KMS-11 (cell line): ENCODE measurements at regions not wholly inside any gene's neighbourhood (a gene's known extent, or its start where the extent isn't known, plus 50 kb on each side); places are given as distances from the start of the nearest gene placed in this dataset.

Source experiments
- H2AFZ ChIP-seq: fragments of 200-600 bp; sonication (generic); 2 replicates; pipeline ENCODE4 v1.6.1; 2016; ENCODE audit warnings: antibody characterized with exemption, mixed run types, low read depth
- H3K27ac ChIP-seq: fragments of 200-600 bp; sonication (generic); 2 replicates; pipeline ENCODE4 v1.6.1; 2016; ENCODE audit warnings: mild to moderate bottlenecking, mixed run types
- H3K27me3 ChIP-seq: fragments of 200-600 bp; sonication (generic); 2 replicates; pipeline ENCODE4 v1.6.1; 2017; ENCODE audit warnings: mild to moderate bottlenecking, low read depth, mixed run types, moderate library complexity; ENCODE audit not compliant: insufficient read depth
- H3K36me3 ChIP-seq: fragments of 200-600 bp; sonication (generic); 2 replicates; pipeline ENCODE4 v1.6.1; 2017; ENCODE audit warnings: mild to moderate bottlenecking, mixed run types; ENCODE audit not compliant: insufficient read depth
- H3K4me1 ChIP-seq: fragments of 200-600 bp; sonication (generic); 2 replicates; pipeline ENCODE4 v1.6.1; 2016; ENCODE audit warnings: mild to moderate bottlenecking, low read depth, mixed run types; ENCODE audit not compliant: poor library complexity, severe bottlenecking
- H3K4me2 ChIP-seq: fragments of 200-600 bp; sonication (generic); 2 replicates; pipeline ENCODE4 v1.7.0; 2016; ENCODE audit warnings: mild to moderate bottlenecking, mixed run types
- H3K4me3 ChIP-seq: fragments of 200-600 bp; sonication (generic); IDR thresholded peaks from 2 replicates; pipeline ENCODE4 v1.6.1; 2017; ENCODE audit warnings: low read depth, low read length, mixed read lengths; ENCODE audit not compliant: insufficient read depth
- H3K79me2 ChIP-seq: fragments of 200-600 bp; sonication (generic); 2 replicates; pipeline ENCODE4 v1.6.1; 2016; ENCODE audit warnings: low read depth, mixed run types; ENCODE audit not compliant: insufficient read depth
- H3K9ac ChIP-seq: fragments of 200-600 bp; sonication (generic); 2 replicates; pipeline ENCODE4 v1.6.1; 2016; ENCODE audit warnings: mild to moderate bottlenecking, mixed run types
- H4K20me1 ChIP-seq: fragments of 200-600 bp; sonication (generic); 2 replicates; pipeline ENCODE4 v1.6.1; 2016; ENCODE audit warnings: mild to moderate bottlenecking, mixed run types; ENCODE audit not compliant: insufficient read depth
- CTCF ChIP-seq: fragments of 200-600 bp; sonication (generic); conservative IDR thresholded peaks from 2 replicates; pipeline ENCODE4 v1.6.1; 2017; ENCODE audit warnings: low read depth, mild to moderate bottlenecking, antibody characterized with exemption, low read length, moderate library complexity, mixed read lengths

DNA sequence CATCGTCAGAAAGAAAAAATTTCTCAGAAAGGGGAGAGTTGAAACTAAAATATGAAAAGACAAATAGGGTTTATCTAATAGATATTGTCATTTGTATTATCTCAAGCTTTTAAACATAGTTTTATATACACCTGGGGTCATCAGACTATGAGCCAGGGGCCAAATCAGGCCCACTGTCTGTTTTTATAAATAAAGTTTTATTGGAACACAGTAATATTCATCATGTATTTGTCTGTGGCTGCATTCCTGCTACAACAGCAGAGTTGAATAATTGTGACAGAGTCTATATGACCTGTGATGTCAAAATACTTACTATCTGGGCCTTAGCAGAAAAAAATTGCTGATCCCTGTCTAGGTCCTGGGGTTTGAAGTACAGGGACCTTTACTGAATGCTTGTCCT, 120.5 kb upstream of the RUNX1 start:
- Histone ChIP-seq H2AFZ (no peak overlapping the region), H3K9ac (no peak overlapping the region), H3K4me1 (no peaks in the 10 kb centered on the region), H3K27me3 (no peaks in the 10 kb centered on the region), H3K27ac (no peak overlapping the region), H3K4me3 (no peak overlapping the region), H3K36me3 (no peaks in the 10 kb centered on the region), H3K4me2 (no peak overlapping the region), H3K79me2 (no peaks in the 10 kb centered on the region), H4K20me1 (no peaks in the 10 kb centered on the region)
- no peak for TF ChIP-seq CTCF

DNA sequence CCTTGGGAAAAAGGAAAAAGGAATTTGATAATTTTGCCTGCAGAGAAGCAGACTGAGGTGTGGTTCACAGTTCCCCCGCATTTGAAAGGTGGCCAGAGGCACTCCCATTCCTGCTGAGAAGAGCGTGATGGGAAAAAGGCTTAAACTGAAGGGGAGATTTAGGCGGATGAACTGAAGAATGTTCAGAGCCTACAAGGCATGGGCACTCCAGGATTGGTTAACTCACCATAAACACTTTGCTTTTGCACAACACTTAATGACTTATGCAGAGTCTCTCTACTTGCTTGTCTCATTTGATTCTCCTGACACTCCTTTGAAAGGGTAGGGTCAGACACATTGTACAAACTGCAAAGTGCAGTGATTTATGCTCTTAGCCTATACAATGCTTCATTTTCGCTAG, 119.6 kb upstream of the RUNX1 start:
- Histone ChIP-seq H3K79me2 (no peaks in the 10 kb centered on the region), H2AFZ (no peak overlapping the region), H3K36me3 (no peaks in the 10 kb centered on the region), H3K4me2 (no peak overlapping the region), H3K4me1 (no peaks in the 10 kb centered on the region), H3K4me3 (no peak overlapping the region), H3K27ac (no peak overlapping the region), H3K9ac (no peak overlapping the region), H3K27me3 (no peaks in the 10 kb centered on the region), H4K20me1 (no peaks in the 10 kb centered on the region)
- TF ChIP-seq CTCF, result no peak

GRCh38 chr21:35164971-35165483, 115.9 kb upstream of the RUNX1 start:
- H3K4me2 ChIP-seq, result no peak overlapping the region
- H4K20me1 ChIP-seq, result no peaks in the 10 kb centered on the region
- H3K36me3 ChIP-seq, result no peaks in the 10 kb centered on the region
- no peaks in the 10 kb centered on the region for H3K79me2 ChIP-seq
- no peak overlapping the region for H3K27ac ChIP-seq
- no peaks in the 10 kb centered on the region for H3K4me1 ChIP-seq
- no peak overlapping the region for H3K9ac ChIP-seq
- no peak overlapping the region for H3K4me3 ChIP-seq
- no peak overlapping the region for H2AFZ ChIP-seq
- H3K27me3 ChIP-seq, result no peaks in the 10 kb centered on the region
- no peak for TF ChIP-seq CTCF

GRCh38 chr21:35164380-35164779, 115.3 kb upstream of the RUNX1 start:
- H3K79me2 ChIP-seq, result no peaks in the 10 kb centered on the region
- TF ChIP-seq CTCF, result no peak
- H3K4me3 ChIP-seq, result no peak overlapping the region
- H3K4me2 ChIP-seq, result no peak overlapping the region
- no peaks in the 10 kb centered on the region for H4K20me1 ChIP-seq
- H3K36me3 ChIP-seq, result no peaks in the 10 kb centered on the region
- H3K27me3 ChIP-seq, result no peaks in the 10 kb centered on the region
- no peaks in the 10 kb centered on the region for H3K4me1 ChIP-seq
- no peak overlapping the region for H2AFZ ChIP-seq
- H3K9ac ChIP-seq, result no peak overlapping the region
- no peak overlapping the region for H3K27ac ChIP-seq

DNA sequence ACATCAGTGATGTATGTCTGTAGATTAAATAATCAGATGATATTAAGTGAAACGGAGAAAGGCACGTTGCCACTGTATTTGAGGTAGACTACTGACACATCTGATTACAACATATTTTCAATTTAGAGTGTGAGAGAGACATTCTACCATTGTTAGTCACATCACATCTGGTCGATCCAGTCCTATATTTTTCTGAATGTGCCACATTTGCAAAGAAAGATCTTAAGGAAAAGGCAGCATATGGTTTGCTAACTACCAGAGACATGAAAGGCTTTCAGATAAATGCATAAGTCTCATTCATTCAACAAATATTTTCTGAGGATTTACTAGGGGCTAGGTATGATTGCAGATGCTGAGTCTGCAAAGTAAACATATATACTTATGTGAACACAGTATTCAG, 114.3 kb upstream of the RUNX1 start:
- Histone ChIP-seq H2AFZ (no peak overlapping the region), H3K27ac (no peak overlapping the region), H3K4me3 (no peak overlapping the region), H3K79me2 (no peaks in the 10 kb centered on the region), H3K4me1 (no peaks in the 10 kb centered on the region), H3K9ac (no peak overlapping the region), H4K20me1 (no peaks in the 10 kb centered on the region), H3K36me3 (no peaks in the 10 kb centered on the region), H3K27me3 (no peaks in the 10 kb centered on the region), H3K4me2 (no peak overlapping the region)
- no peak for TF ChIP-seq CTCF
